ENCODE measurements at regions not wholly inside any gene's neighbourhood (a gene's known extent, or its start where the extent isn't known, plus 50 kb on each side); places are given as distances from the start of the nearest gene placed in this dataset.

DNA sequence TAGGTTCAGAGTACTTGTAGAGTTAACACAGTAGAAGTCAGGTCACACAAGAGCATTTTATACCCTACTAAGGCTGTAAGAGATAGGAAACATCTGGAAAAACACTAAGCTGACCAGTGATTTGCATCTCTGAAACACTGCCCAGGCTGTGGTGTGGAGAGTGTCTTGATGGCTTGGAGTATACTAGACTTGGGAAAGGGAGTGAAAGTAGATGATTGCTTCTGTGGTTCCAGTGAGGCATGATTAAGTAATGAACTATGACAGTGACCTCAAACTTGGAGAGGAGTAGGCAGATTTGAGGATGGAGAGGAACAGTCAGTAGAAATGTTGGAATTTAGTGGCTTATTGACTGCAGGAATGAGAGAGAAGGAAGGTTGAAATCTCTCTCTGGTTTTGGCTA lies 201.2 kb downstream of the FLRT2 start:
- TF ChIP-seq MXI1 (IDR thresholded peaks at IDR 0.05; ENCODE audit: low read depth, low read length) (no peak), RAD51 (IDR thresholded peaks at IDR 0.05) (no peak), E2F8 (IDR thresholded peaks at IDR 0.05; ENCODE audit: low read depth, partially characterized antibody) (no peak)
- TF ChIP-seq, protein P1, sequence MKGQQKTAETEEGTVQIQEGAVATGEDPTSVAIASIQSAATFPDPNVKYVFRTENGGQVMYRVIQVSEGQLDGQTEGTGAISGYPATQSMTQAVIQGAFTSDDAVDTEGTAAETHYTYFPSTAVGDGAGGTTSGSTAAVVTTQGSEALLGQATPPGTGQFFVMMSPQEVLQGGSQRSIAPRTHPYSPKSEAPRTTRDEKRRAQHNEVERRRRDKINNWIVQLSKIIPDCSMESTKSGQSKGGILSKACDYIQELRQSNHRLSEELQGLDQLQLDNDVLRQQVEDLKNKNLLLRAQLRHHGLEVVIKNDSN (IDR thresholded peaks at IDR 0.05; ENCODE audit: borderline replicate concordance, extremely low read length, insufficient read depth, low read depth, low read length): no peak
